Activated CD4-positive, alpha-beta T cell treated with anti-CD3 and anti-CD28 coated beads, Interleukin-2, amount 50 U/mL, for 24 hours (primary cell): ENCODE measurements at regions not wholly inside any gene's neighbourhood (a gene's known extent, or its start where the extent isn't known, plus 50 kb on each side); places are given as distances from the start of the nearest gene placed in this dataset.
"Not testable (repeated sequence)": the region's sequence is repeated elsewhere in the genome, so short reads cannot be mapped to it uniquely, and the experiment has no call there.

ENCODE experiments used
- DNase-seq, 2 donors: peaks; one replicate each; pipeline ENCODE4 v3.0.0-alpha.2; 2020; ENCODE audit warnings: low read depth in 1 of 2, low spot score in 1 of 2

GRCh38 chr3:178350763-178351162 is 185.5 kb upstream of the KCNMB2 start:
- DNase-seq = no peak

DNA sequence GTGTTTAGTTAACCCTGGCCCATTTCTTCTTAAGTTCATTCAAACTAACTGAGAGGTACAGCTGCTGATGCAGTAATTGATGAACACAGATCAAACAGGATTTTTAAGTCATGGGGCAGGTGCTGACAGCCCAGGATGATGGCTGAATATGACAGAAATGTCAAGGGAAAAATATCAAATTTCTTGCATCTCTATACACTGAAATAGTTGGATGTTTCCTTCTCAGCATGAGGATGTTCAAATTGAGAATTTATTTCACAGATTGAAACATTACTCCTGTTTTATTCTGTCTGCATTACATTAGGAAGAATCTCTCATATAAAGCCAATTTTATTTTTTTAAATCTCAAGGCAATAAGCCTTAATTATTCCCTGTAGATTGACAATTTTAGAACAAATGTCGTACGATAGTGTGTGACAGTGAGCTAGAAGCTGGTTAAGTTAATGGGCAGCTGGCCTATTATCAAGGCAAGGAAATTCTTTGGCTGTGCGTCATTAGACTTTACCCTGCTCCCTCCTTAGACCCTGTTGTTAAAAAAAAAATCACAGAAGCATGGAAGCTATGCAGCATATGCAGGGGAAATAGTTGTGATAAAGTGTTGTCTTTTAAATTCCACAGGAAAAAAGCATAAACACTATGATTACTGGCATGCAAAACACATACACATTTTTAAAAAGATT is 183.8 kb upstream of the KCNMB2 start:
- no peak for DNase-seq

DNA sequence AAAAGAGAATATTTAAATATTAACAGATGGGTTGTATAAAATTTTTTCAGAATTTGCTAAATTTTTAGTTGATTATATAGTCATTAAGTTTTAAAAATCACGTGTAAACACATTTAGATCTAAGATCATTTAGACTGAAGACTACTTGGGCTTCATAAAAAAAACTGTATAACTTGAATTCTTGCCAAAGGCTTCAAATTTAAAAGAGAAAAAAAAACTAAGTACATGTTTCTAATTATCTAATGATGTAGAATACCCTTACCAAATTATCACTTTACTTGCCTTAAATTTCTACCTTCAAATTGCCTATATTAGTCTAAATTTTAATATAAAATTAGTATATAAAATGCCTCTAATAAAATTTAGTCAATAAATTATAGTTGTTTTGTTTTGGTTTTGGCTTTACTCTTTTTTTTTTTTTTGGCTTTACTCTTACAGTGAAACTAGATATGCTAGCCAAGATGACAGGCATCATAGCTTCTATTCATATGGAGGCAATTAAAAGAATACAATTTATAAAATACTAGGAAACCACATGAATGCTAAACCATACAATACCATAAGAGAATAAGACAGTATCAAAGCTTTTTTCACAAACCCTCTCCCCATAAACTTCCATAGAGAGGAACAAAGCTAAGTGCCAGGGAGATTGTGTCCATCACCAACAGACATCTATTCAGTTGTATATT is 183.1 kb upstream of the KCNMB2 start:
- DNase-seq = no peak

GRCh38 chr3:178359728-178360127 is 176.5 kb upstream of the KCNMB2 start:
- DNase-seq = no peak

DNA sequence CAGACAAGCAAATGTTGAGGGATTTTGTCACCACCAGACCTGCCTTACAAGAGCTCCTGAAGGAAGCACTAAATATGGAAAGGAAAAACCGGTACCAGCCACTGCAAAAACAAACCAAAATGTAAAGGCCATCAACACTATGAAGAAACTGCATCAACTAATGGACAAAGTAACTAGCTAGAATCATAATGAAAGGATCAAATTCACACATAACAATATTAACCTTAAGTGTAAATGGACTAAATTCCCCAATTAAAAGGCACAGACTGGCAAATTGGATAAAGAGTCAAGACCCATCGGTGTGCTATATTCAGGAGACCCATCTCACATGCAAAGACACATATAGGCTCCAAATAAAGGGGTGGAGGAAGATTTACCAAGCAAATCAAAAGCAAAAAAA is 173.2 kb upstream of the KCNMB2 start:
- not testable (repeated sequence) for DNase-seq

DNA sequence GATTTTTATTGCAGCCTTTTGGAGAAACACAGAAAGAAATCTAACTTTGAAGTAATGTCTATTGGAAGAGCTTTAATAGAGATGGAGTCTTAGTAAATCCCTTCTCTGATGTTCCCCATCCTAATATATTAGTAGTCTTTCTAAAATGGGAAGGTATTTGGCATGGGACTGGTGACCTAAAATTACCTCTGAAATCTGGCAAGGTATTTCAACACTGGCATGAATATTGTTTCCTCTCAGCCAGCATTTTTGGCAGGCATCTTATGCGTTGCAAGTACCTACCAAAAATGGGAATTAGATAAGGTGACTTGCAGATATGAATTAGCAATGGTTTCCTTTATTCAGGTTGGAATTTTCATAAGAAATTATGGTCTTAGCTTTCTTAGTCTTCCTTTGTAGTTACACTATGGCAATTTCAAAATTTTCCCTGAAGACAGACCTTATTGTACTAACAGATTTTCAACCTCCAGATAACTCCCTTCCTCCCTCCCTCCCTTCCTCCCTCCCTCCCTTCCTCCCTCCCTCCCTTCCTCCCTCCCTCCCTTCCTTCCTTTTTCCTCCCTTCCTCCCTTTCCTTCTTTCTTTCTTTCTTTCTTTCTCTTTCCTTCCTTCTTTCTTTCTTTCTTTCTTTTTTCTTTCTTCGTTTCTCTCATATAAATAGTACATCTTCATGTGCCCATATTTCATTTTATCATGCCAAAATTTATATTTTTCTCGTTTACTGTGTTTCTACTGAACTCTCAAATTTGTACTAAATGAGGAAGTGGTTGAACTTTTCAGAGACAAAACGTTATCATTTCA is 168.2 kb upstream of the KCNMB2 start:
- no peak for DNase-seq

- no peak for DNase-seq
Observed at GRCh38 chr3:178369006-178369405, 167.2 kb upstream of the KCNMB2 start.

- no peak for DNase-seq
Observed at GRCh38 chr3:178369811-178370210, 166.4 kb upstream of the KCNMB2 start.

DNA sequence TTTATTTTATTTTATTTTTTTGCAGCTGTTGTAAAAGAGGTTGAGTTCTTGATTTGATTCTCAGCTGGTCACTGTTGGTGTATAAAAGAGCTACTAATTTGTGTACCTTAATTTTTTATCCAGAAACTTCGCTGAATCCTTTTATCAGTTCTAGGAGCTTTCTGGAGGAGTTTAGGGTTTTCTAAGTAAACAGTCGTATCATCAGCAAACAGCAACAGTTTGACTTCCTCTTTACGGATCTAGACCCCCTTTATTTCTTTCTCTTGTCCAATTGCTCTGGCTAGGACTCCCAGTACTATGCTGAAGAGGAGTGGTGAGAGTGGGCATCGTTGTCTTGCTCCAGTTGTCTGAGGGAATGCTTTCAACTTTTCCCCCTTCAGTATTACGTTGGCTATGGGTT is 165.8 kb upstream of the KCNMB2 start:
- DNase-seq = no peak

- no peak for DNase-seq
Observed at GRCh38 chr3:178381555-178381954, 154.7 kb upstream of the KCNMB2 start.

DNA sequence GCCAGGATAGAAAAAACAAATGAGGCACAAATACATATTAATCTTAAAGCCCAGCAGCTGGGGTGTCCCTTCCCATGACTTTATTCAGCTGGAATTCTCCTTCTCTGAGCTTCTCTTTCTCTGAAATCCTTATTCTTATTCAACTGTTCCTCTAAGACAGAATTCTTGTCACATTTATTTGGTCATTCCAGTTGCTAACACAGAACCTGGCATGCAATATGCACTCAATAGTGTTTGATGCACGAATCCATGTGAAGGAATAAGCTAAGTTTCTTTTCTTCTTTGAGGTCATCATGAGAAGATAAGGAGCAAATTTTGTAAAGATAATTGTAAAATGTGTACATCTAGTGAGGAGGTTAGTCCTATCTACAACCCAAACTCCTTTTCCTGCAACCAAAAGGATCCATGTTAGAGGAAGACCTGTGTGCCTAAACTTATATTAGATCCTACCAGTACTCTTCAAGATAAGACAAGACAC is 154.2 kb upstream of the KCNMB2 start:
- DNase-seq = no peak

DNA sequence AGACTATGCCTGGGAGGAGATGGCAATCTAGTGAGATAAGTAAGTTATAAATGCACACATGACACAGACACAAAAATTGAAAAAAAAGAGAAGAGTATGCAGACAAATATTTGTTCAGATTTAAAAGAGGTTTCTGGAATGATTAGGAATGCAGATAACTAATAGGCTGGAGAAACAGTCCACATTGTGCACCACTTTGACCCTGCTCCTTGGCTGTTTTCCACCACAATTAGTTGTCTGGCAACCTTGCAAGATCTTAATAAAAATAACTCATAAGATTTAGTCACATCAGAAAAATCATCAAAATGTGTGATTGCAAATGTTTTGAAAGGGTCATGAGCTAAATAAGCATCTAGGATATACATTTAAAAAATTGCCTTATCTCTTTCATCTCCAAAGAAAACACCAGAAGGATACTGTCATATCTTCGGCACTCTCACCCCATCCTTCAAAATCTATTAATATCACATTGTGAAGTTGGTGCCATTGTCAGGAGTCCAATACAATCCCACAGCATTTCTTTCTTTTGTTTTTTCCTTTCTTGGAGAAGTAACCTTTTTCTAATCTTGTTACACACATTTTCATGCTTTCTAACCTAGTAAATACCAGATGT is 153.7 kb upstream of the KCNMB2 start:
- no peak for DNase-seq

DNA sequence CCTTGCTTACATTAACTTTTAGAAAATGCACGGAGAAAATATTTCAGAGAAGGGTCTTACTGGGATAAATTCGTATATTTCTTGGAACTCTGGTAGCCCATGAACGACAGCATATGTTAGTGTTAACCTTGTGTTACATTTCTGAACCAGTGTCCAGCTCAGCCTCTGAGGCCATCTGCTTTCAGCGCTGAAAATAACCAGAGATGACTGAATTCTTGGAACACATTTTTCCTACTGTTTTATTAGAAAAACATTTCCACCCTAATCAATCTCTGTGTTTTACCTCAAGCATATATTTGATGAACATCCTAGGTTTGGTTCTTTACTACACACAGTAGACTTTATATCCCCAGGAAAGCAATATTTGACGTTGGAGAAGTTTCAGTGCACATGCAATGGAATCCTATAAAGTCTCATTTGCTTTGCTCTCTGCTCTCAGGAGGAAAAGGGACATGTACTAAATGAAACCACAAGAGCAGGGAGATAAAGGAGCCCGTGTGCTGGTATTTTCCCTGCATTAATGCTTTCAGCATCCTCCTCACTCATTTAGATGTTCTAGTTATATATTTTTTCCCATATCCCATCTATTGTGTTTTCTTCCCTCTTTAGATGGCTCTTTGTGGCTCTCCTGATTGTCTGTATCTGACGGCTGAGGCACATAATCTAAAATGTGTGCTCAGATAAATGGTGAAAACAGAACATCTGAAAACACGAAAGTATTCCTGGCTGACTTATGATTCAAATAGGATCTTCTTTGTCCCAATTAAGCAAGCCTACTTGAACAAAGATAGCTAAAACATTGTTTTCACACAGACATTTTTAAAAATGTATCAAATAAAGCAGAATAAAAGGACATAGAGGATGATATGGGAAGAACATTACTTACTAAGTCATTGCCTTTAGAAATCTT is 151.7 kb upstream of the KCNMB2 start:
- no peak for DNase-seq

- peak in 1 of 2 donors; percentile 7 for DNase-seq
Observed at GRCh38 chr3:178385280-178385952, 150.8 kb upstream of the KCNMB2 start.

GRCh38 chr3:178386401-178386800 is 149.8 kb upstream of the KCNMB2 start:
- DNase-seq = no peak

- no peak for DNase-seq
Observed at GRCh38 chr3:178386880-178387279, 149.4 kb upstream of the KCNMB2 start.

DNA sequence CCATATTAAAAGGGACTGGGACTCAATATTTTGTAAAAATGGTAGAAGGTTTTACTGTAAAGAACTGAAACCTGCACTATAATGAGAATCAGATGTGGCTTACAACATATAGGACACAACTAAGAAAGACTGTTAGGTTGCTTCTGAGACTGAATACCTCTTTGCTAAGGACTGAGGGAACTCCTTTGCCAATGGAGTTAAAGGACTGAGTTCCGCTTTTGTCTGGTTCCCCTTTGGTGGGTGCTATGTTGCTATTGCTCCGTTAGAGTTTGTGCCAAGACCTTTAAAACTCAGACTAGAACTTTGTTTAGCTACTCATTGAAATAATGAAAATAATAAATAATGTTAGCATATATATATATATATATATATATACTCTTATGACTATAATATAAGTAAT is 147.8 kb upstream of the KCNMB2 start:
- DNase-seq = no peak

- no peak for DNase-seq
Observed at GRCh38 chr3:178389258-178389657, 147.0 kb upstream of the KCNMB2 start.

DNA sequence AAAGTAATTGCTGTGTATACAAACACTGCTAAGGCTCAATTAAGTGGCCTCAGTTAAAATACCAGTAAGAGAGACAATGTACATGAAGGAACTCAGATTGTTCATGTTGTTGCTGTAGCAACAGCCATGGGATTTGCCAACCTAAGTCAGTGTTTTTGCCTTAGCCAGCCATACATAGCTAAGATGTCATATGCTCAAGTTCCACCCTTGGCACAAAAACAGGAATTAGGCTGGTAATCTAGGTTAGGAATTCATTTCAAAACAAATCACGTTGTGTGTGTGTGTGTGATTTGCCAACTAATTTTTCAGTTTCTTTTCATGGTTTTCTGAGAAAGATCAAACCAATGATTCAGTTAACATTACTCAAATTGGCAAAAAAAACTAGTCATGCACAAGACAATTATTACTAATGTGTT is 143.7 kb upstream of the KCNMB2 start:
- no peak for DNase-seq

DNA sequence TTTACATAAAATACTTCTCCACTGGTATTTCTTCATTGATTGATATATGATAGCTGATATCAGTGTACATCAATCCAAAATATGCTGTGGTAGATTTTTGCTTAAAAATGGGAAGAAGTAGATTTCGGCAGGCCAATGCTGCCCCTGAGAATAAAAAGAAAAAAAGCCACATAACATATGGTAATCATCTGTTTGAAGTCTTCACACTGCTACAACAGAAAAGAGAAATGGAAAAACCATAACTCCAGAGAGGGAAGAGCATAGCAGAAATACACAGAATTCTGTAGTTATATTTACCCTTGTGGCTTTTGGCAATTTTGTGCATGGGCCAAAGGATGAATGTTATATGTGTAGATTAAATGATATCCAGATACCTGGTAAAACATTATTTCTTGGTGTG is 143.1 kb upstream of the KCNMB2 start:
- DNase-seq = no peak
